Body of pancreas (tissue), 4 donors: ENCODE measurements at regions not wholly inside any gene's neighbourhood (a gene's known extent, or its start where the extent isn't known, plus 50 kb on each side); places are given as distances from the start of the nearest gene placed in this dataset.

Experiments used
- POLR2A ChIP-seq, 3 donors: fragments of 450-650 bp; IDR thresholded peaks; one replicate each; pipeline ENCODE4 v1.6.1; 2016; ENCODE audit warnings: antibody characterized with exemption in 3 of 3, mild to moderate bottlenecking in 2 of 3
- TF ChIP-seq, protein P1 (sequence below), 7 experiments: fragments of 450-650 bp in 4 of 7; fragments of 200-600 bp in 3 of 7; sonication (generic) in 3 of 7; IDR thresholded peaks; one replicate each; pipeline ENCODE4 v1.5.1; 2016 to 2019; ENCODE audit warnings: antibody characterized with exemption in 7 of 7

DNA sequence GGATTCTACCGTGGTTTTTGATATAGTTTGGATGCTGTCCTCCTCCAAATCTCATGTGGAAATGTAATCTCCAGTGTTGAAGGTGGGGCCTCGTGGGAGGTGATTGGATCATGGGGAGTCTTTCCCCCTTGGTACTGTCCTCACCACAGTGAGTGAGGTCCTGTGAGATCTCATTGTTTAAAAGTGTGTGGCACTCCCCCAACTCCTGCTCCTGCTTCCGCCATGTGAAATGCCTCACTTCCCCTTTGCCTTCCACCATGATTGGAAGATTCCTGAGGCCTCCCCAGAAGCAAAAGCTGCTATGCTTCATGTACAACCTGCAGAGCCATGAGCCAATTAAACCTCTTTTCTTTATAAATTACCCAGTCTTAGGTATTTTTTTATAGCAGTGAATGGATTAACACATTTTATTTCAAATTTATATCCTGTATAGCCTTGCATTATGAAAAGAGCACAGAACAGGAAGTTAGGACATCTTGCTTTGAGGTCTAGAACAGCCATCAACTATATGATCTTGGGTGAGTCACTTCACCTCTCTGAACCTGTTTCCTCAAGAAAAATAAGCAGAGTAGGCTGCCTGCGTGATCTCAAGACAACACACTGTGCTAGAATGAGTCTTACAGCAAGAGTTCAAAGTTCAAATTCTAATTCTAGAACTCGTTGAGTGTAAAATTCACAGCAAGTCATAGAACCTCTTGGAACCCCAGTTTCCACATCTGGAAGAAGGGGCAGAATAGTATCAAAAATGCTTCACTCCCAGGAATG is 160.9 kb upstream of the EEA1 start:
- TF ChIP-seq POLR2A (IDR thresholded peaks at IDR 0.05) = no peak
- TF ChIP-seq, protein P1, sequence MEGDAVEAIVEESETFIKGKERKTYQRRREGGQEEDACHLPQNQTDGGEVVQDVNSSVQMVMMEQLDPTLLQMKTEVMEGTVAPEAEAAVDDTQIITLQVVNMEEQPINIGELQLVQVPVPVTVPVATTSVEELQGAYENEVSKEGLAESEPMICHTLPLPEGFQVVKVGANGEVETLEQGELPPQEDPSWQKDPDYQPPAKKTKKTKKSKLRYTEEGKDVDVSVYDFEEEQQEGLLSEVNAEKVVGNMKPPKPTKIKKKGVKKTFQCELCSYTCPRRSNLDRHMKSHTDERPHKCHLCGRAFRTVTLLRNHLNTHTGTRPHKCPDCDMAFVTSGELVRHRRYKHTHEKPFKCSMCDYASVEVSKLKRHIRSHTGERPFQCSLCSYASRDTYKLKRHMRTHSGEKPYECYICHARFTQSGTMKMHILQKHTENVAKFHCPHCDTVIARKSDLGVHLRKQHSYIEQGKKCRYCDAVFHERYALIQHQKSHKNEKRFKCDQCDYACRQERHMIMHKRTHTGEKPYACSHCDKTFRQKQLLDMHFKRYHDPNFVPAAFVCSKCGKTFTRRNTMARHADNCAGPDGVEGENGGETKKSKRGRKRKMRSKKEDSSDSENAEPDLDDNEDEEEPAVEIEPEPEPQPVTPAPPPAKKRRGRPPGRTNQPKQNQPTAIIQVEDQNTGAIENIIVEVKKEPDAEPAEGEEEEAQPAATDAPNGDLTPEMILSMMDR (IDR thresholded peaks at IDR 0.05) = no peak
